Myocyte (in vitro differentiated cells): ENCODE measurements at regions not wholly inside any gene's neighbourhood (a gene's known extent, or its start where the extent isn't known, plus 50 kb on each side); places are given as distances from the start of the nearest gene placed in this dataset.

Experiments used
- DNase-seq: peaks from one replicate; pipeline ENCODE4 v3.0.0-alpha.2; 2012; ENCODE audit warnings: low read depth

- no peak for DNase-seq
Measured at GRCh38 chr12:113658006-113658655, 186.5 kb upstream of the LHX5 start.

- DNase-seq, result no peak
Measured at GRCh38 chr12:113655919-113656318, 184.2 kb upstream of the LHX5 start.

- DNase-seq, result no peak
Measured at GRCh38 chr12:113655479-113655878, 183.8 kb upstream of the LHX5 start.

GRCh38 chr12:113651662-113652061, 180.0 kb upstream of the LHX5 start:
- no peak for DNase-seq

- no peak for DNase-seq
Measured at GRCh38 chr12:113650476-113650875, 178.8 kb upstream of the LHX5 start.

- no peak for DNase-seq
Measured at GRCh38 chr12:113649256-113649830, 177.7 kb upstream of the LHX5 start.

- no peak for DNase-seq
Measured at GRCh38 chr12:113647048-113647447, 175.4 kb upstream of the LHX5 start.

- no peak for DNase-seq
Measured at GRCh38 chr12:113645603-113646002, 173.9 kb upstream of the LHX5 start.

GRCh38 chr12:113645183-113645582, 173.5 kb upstream of the LHX5 start:
- DNase-seq, result no peak

- no peak for DNase-seq
Measured at GRCh38 chr12:113643177-113643974, 171.7 kb upstream of the LHX5 start.

- DNase-seq, result no peak
Measured at GRCh38 chr12:113642672-113643071, 171.0 kb upstream of the LHX5 start.

GRCh38 chr12:113642216-113642615, 170.5 kb upstream of the LHX5 start:
- no peak for DNase-seq

- DNase-seq, result no peak
Measured at GRCh38 chr12:113641426-113642030, 169.9 kb upstream of the LHX5 start.

GRCh38 chr12:113640837-113641236, 169.2 kb upstream of the LHX5 start:
- no peak for DNase-seq

GRCh38 chr12:113639474-113639873, 167.8 kb upstream of the LHX5 start:
- no peak for DNase-seq

GRCh38 chr12:113638460-113638775, 166.7 kb upstream of the LHX5 start:
- DNase-seq, result no peak

GRCh38 chr12:113634982-113635381, 163.3 kb upstream of the LHX5 start:
- no peak for DNase-seq

- no peak for DNase-seq
Measured at GRCh38 chr12:113634474-113634873, 162.8 kb upstream of the LHX5 start.

- DNase-seq, result no peak
Measured at GRCh38 chr12:113633678-113634332, 162.1 kb upstream of the LHX5 start.

- no peak for DNase-seq
Measured at GRCh38 chr12:113630625-113631024, 159.0 kb upstream of the LHX5 start.

- no peak for DNase-seq
Measured at GRCh38 chr12:113625499-113625898, 153.8 kb upstream of the LHX5 start.

- DNase-seq, result no peak
Measured at GRCh38 chr12:113622410-113622809, 150.7 kb upstream of the LHX5 start.
